Keratinocyte (primary cell): ENCODE measurements at regions not wholly inside any gene's neighbourhood (a gene's known extent, or its start where the extent isn't known, plus 50 kb on each side); places are given as distances from the start of the nearest gene placed in this dataset.

Experiments used
- CTCF ChIP-seq, 3 experiments: IDR thresholded peaks in 1 of 3; conservative IDR thresholded peaks in 1 of 3; optimal IDR thresholded peaks in 1 of 3; 2 replicates in 2 of 3; 3 replicates in 1 of 3; pipeline versions ENCODE3 to v1.5.1; 2011; ENCODE audit warnings: low read length in 3 of 3, mild to moderate bottlenecking in 3 of 3, moderate library complexity in 2 of 3, control low read depth in 1 of 3, inconsistent platforms in 1 of 3; ENCODE audit not compliant: insufficient read depth in 2 of 3; ENCODE audit errors: extremely low read depth in 1 of 3
- EZH2 ChIP-seq: IDR thresholded peaks from one replicate; pipeline ENCODE4 v1.6.1; 2012; ENCODE audit warnings: inconsistent platforms, mild to moderate bottlenecking, low read length, moderate library complexity

GRCh38 chr14:42293180-42293579, 686.5 kb downstream of the LRFN5 start:
- no peak for TF ChIP-seq CTCF (optimal IDR thresholded peaks at IDR 0.05 in 1 of 3, IDR thresholded peaks at IDR 0.05 in 1 of 3, conservative IDR thresholded peaks at IDR 0.05 in 1 of 3; ENCODE audit: extremely low read depth in 1 of 3, insufficient read depth in 2 of 3, low read length in 3 of 3)
- no peak for TF ChIP-seq EZH2
